ENCODE measurements at regions not wholly inside any gene's neighbourhood (a gene's known extent, or its start where the extent isn't known, plus 50 kb on each side); places are given as distances from the start of the nearest gene placed in this dataset.

- TF ChIP-seq CTCF (optimal IDR thresholded peaks at IDR 0.05 in 1 of 3, IDR thresholded peaks at IDR 0.05 in 1 of 3, conservative IDR thresholded peaks at IDR 0.05 in 1 of 3; ENCODE audit: extremely low read depth in 1 of 3, insufficient read depth in 2 of 3, low read length in 3 of 3): no peak
- TF ChIP-seq EZH2 (IDR thresholded peaks at IDR 0.05; ENCODE audit: low read length): no peak
- no peaks in the 10 kb centered on the region for H4K20me1 ChIP-seq (ENCODE audit: control insufficient read depth, extremely low read depth, insufficient read depth, low read length)
- no peak overlapping the region for H3K4me2 ChIP-seq (ENCODE audit: control insufficient read depth, extremely low read depth, insufficient read depth, low read depth, low read length)
- H3K4me1 ChIP-seq (ENCODE audit: control insufficient read depth, extremely low read depth, insufficient read depth, low read length): no peaks in the 10 kb centered on the region
- no peak overlapping the region for H2AFZ ChIP-seq (ENCODE audit: control insufficient read depth, low read length)
- H3K9me1 ChIP-seq (ENCODE audit: control insufficient read depth, extremely low read depth, insufficient read depth, low read length): no peaks in the 10 kb centered on the region
- dilution Hi-C loops (cut with MboI; ENCODE audit: extremely low pct_ligation_motif_present, low sequenced_read_pairs): no loop called here
- no peaks in the 10 kb centered on the region for H3K27me3 ChIP-seq (ENCODE audit: control insufficient read depth, extremely low read depth, insufficient read depth, low read length)
- no peak overlapping the region for H3K4me3 ChIP-seq (ENCODE audit: control insufficient read depth in 2 of 3, extremely low read depth in 1 of 3, insufficient read depth in 2 of 3, low read depth in 1 of 3, low read length in 3 of 3)
- FAIRE-seq (no peak), DNase-seq (ENCODE audit: low read depth, low spot score) (no peak)
- H3K27ac ChIP-seq (ENCODE audit: control insufficient read depth, insufficient read depth, low read length): no peak overlapping the region
- H3K79me2 ChIP-seq (ENCODE audit: control insufficient read depth, insufficient read depth, low read length): no peaks in the 10 kb centered on the region
- H3K9ac ChIP-seq (ENCODE audit: control insufficient read depth, extremely low read depth, insufficient read depth, low read length): no peak overlapping the region
- peaks cover 2% of the 10 kb centered on the region for H3K9me3 ChIP-seq (ENCODE audit: control insufficient read depth, low read depth, low read length)
- H3K36me3 ChIP-seq (ENCODE audit: control insufficient read depth in 2 of 2, extremely low read depth in 1 of 2, insufficient read depth in 2 of 2, low read length in 2 of 2): no peaks in the 10 kb centered on the region
Observed at GRCh38 chr3:34675383-34676120, 877.1 kb downstream of the PDCD6IP start.

- H3K9ac ChIP-seq (ENCODE audit: control insufficient read depth, extremely low read depth, insufficient read depth, low read length): no peak overlapping the region
- no peaks in the 10 kb centered on the region for H4K20me1 ChIP-seq (ENCODE audit: control insufficient read depth, extremely low read depth, insufficient read depth, low read length)
- DNase-seq (ENCODE audit: low read depth, low spot score) (no peak), FAIRE-seq (no peak)
- H3K4me3 ChIP-seq (ENCODE audit: control insufficient read depth in 2 of 3, extremely low read depth in 1 of 3, insufficient read depth in 2 of 3, low read depth in 1 of 3, low read length in 3 of 3): no peak overlapping the region
- no peak overlapping the region for H3K27ac ChIP-seq (ENCODE audit: control insufficient read depth, insufficient read depth, low read length)
- no peaks in the 10 kb centered on the region for H3K36me3 ChIP-seq (ENCODE audit: control insufficient read depth in 2 of 2, extremely low read depth in 1 of 2, insufficient read depth in 2 of 2, low read length in 2 of 2)
- H3K27me3 ChIP-seq (ENCODE audit: control insufficient read depth, extremely low read depth, insufficient read depth, low read length): no peaks in the 10 kb centered on the region
- peaks cover 2% of the 10 kb centered on the region for H3K9me3 ChIP-seq (ENCODE audit: control insufficient read depth, low read depth, low read length)
- H2AFZ ChIP-seq (ENCODE audit: control insufficient read depth, low read length): no peak overlapping the region
- no peaks in the 10 kb centered on the region for H3K4me1 ChIP-seq (ENCODE audit: control insufficient read depth, extremely low read depth, insufficient read depth, low read length)
- dilution Hi-C loops (cut with MboI; ENCODE audit: extremely low pct_ligation_motif_present, low sequenced_read_pairs): no loop called here
- no peaks in the 10 kb centered on the region for H3K79me2 ChIP-seq (ENCODE audit: control insufficient read depth, insufficient read depth, low read length)
- H3K4me2 ChIP-seq (ENCODE audit: control insufficient read depth, extremely low read depth, insufficient read depth, low read depth, low read length): no peak overlapping the region
- no peaks in the 10 kb centered on the region for H3K9me1 ChIP-seq (ENCODE audit: control insufficient read depth, extremely low read depth, insufficient read depth, low read length)
- TF ChIP-seq EZH2 (IDR thresholded peaks at IDR 0.05; ENCODE audit: low read length): no peak
- no peak for TF ChIP-seq CTCF (optimal IDR thresholded peaks at IDR 0.05 in 1 of 3, IDR thresholded peaks at IDR 0.05 in 1 of 3, conservative IDR thresholded peaks at IDR 0.05 in 1 of 3; ENCODE audit: extremely low read depth in 1 of 3, insufficient read depth in 2 of 3, low read length in 3 of 3)
Observed at GRCh38 chr3:34676436-34676835, 878.0 kb downstream of the PDCD6IP start.

Data from keratinocyte (primary cell).